ENCODE measurements at regions not wholly inside any gene's neighbourhood (a gene's known extent, or its start where the extent isn't known, plus 50 kb on each side); places are given as distances from the start of the nearest gene placed in this dataset.

GRCh38 chr12:115245020-115245419 is 561.0 kb upstream of the TBX3 start:
- no peak for TF ChIP-seq POLR2A (IDR thresholded peaks at IDR 0.05)
- no peak for TF ChIP-seq CTCF (IDR thresholded peaks at IDR 0.05)
- no peak for TF ChIP-seq POLR2AphosphoS5 (IDR thresholded peaks at IDR 0.05)
- H3K4me3 ChIP-seq: no peak overlapping the region

GRCh38 chr12:115243933-115244628 is 560.1 kb upstream of the TBX3 start:
- Histone ChIP-seq H3K4me1 (no peaks in the 10 kb centered on the region), H3K27ac (no peak overlapping the region), H3K36me3 (no peaks in the 10 kb centered on the region), H3K9me3 (no peaks in the 10 kb centered on the region), H3K4me3 (no peak overlapping the region), H3K27me3 (no peaks in the 10 kb centered on the region)
- TF ChIP-seq CTCF (IDR thresholded peaks at IDR 0.05): no peak
- no peak for TF ChIP-seq POLR2AphosphoS5 (IDR thresholded peaks at IDR 0.05)
- no peak for TF ChIP-seq POLR2A (IDR thresholded peaks at IDR 0.05)
- DNase-seq (ENCODE audit: low spot score in 2 of 2): no peak
- intact Hi-C loops (cut with DNase I; ENCODE audit: low total_unique reads): loop anchor here (1.0 kb wide), 1 partner anchor 36 kb away; no protein-coding TSS in a partner anchor

More at GRCh38 chr12:115245020-115245419, 561.0 kb upstream of the TBX3 start:
- no peaks in the 10 kb centered on the region for H3K4me1 ChIP-seq
- no peaks in the 10 kb centered on the region for H3K9me3 ChIP-seq
- no peaks in the 10 kb centered on the region for H3K27me3 ChIP-seq
- no peaks in the 10 kb centered on the region for H3K36me3 ChIP-seq
- no peak overlapping the region for H3K27ac ChIP-seq
- intact Hi-C loops (cut with DNase I; ENCODE audit: low total_unique reads): no loop called here
- no peak for DNase-seq (ENCODE audit: low spot score in 2 of 2)

- Histone ChIP-seq H3K4me1 (no peaks in the 10 kb centered on the region), H3K9me3 (no peaks in the 10 kb centered on the region), H3K36me3 (no peaks in the 10 kb centered on the region), H3K27me3 (no peaks in the 10 kb centered on the region), H3K27ac (no peak overlapping the region), H3K4me3 (no peak overlapping the region)
- TF ChIP-seq POLR2AphosphoS5 (IDR thresholded peaks at IDR 0.05): no peak
- no peak for TF ChIP-seq CTCF (IDR thresholded peaks at IDR 0.05)
- TF ChIP-seq POLR2A (IDR thresholded peaks at IDR 0.05): no peak
- no peak for DNase-seq (ENCODE audit: low spot score in 2 of 2)
- intact Hi-C loops (cut with DNase I; ENCODE audit: low total_unique reads): no loop called here
Measured at GRCh38 chr12:115240251-115240650, 556.3 kb upstream of the TBX3 start.

- H3K4me3 ChIP-seq: no peak overlapping the region
- no peak for DNase-seq (ENCODE audit: low spot score in 2 of 2)
- intact Hi-C loops (cut with DNase I; ENCODE audit: low total_unique reads): no loop called here
- H3K27ac ChIP-seq: no peak overlapping the region
- no peaks in the 10 kb centered on the region for H3K9me3 ChIP-seq
- no peaks in the 10 kb centered on the region for H3K27me3 ChIP-seq
- no peaks in the 10 kb centered on the region for H3K4me1 ChIP-seq
- no peaks in the 10 kb centered on the region for H3K36me3 ChIP-seq
- no peak for TF ChIP-seq POLR2A (IDR thresholded peaks at IDR 0.05)
- no peak for TF ChIP-seq POLR2AphosphoS5 (IDR thresholded peaks at IDR 0.05)
- no peak for TF ChIP-seq CTCF (IDR thresholded peaks at IDR 0.05)
Measured at GRCh38 chr12:115235880-115236279, 551.9 kb upstream of the TBX3 start.

GRCh38 chr12:115233891-115234543 is 550.0 kb upstream of the TBX3 start:
- TF ChIP-seq CTCF (IDR thresholded peaks at IDR 0.05): no peak
- TF ChIP-seq POLR2AphosphoS5 (IDR thresholded peaks at IDR 0.05): no peak
- TF ChIP-seq POLR2A (IDR thresholded peaks at IDR 0.05): no peak
- intact Hi-C loops (cut with DNase I; ENCODE audit: low total_unique reads): no loop called here
- H3K9me3 ChIP-seq: no peaks in the 10 kb centered on the region
- no peak overlapping the region for H3K4me3 ChIP-seq
- H3K4me1 ChIP-seq: no peaks in the 10 kb centered on the region
- no peaks in the 10 kb centered on the region for H3K27me3 ChIP-seq
- no peaks in the 10 kb centered on the region for H3K36me3 ChIP-seq
- no peak overlapping the region for H3K27ac ChIP-seq
- DNase-seq (ENCODE audit: low spot score in 2 of 2): no peak
